Activated naive CD8-positive, alpha-beta T cell treated with anti-CD3 and anti-CD28 coated beads, Interleukin-2, amount 10 ng/mL, durations not matched to agents 7 days and 5 days (primary cell): ENCODE measurements at regions not wholly inside any gene's neighbourhood (a gene's known extent, or its start where the extent isn't known, plus 50 kb on each side); places are given as distances from the start of the nearest gene placed in this dataset.
"Not testable (repeated sequence)": the region's sequence is repeated elsewhere in the genome, so short reads cannot be mapped to it uniquely, and the experiment has no call there.

Experiments
- ATAC-seq: fragments of 150-1000 bp; cut with Tn5 transposase; one replicate; pipeline ENCODE4 v1.10.0; 2021; ENCODE audit warnings: low read depth, moderate library complexity
- POLR2A ChIA-PET: fragments of 350-600 bp; sonication (Branson Sonifier 250); formaldehyde crosslinking; loops from one replicate; lab custom pipeline; 2021; ENCODE audit warnings: antibody characterized with exemption; lab: Charles Lee
- DNase-seq: peaks from one replicate; pipeline ENCODE4 v3.0.0; 2021
- H3K27ac Mint-ChIP-seq: one replicate; pipeline ENCODE4 v1.8.0; 2022; ENCODE audit warnings: mild to moderate bottlenecking, mixed read lengths
- H3K27me3 Mint-ChIP-seq: one replicate; pipeline ENCODE4 v1.8.0; 2022; ENCODE audit warnings: mild to moderate bottlenecking, moderate library complexity, mixed read lengths
- H3K36me3 Mint-ChIP-seq: one replicate; pipeline ENCODE4 v1.8.0; 2021; ENCODE audit warnings: mild to moderate bottlenecking, mixed read lengths
- H3K4me1 Mint-ChIP-seq: one replicate; pipeline ENCODE4 v1.8.0; 2021; ENCODE audit warnings: mixed read lengths
- H3K4me3 Mint-ChIP-seq: one replicate; pipeline ENCODE4 v1.8.0; 2022; ENCODE audit warnings: mild to moderate bottlenecking, moderate library complexity, mixed read lengths
- H3K9me3 Mint-ChIP-seq: one replicate; pipeline ENCODE4 v1.8.0; 2021; ENCODE audit warnings: mixed read lengths

DNA sequence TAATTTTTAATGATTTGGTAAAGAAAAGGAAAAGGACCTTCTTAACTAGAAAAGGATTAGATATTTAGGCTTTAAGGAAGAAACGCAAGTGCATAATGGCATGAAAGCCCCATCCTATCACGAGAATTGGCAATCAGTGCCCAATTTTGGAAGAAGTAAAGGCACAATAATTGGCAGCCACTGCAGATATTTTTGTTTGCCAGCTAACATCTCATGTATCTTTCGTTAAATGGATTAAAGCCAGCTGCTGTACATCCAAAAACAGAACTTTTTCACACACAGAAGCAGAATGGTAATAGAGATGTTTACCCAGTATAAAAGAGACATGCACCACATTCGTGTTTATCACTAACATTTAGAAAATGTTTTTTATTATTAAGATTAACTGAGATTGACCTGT lies 180.3 kb downstream of the C6orf118 start:
- Mint-ChIP-seq H3K9me3 (peaks cover 9% of the 10 kb centered on the region), H3K27me3 (no peaks in the 10 kb centered on the region), H3K4me1 (no peaks in the 10 kb centered on the region), H3K27ac (no peak overlapping the region), H3K36me3 (no peaks in the 10 kb centered on the region), H3K4me3 (no peak overlapping the region)
- ATAC-seq (no peak), DNase-seq (no peak)
- POLR2A ChIA-PET: no interaction called here

GRCh38 chr6:165127743-165128142 lies 181.7 kb downstream of the C6orf118 start:
- DNase-seq, H3K9me3 Mint-ChIP-seq, H3K4me1 Mint-ChIP-seq, H3K4me3 Mint-ChIP-seq, POLR2A ChIA-PET, H3K27me3 Mint-ChIP-seq, ATAC-seq, H3K36me3 Mint-ChIP-seq, H3K27ac Mint-ChIP-seq: not testable (repeated sequence)

GRCh38 chr6:165124681-165125080 lies 184.7 kb downstream of the C6orf118 start:
- H3K4me1 Mint-ChIP-seq, DNase-seq, H3K27me3 Mint-ChIP-seq, H3K4me3 Mint-ChIP-seq, POLR2A ChIA-PET, H3K36me3 Mint-ChIP-seq, ATAC-seq, H3K27ac Mint-ChIP-seq: not testable (repeated sequence)
- peaks cover 10% of the 10 kb centered on the region for H3K9me3 Mint-ChIP-seq

DNA sequence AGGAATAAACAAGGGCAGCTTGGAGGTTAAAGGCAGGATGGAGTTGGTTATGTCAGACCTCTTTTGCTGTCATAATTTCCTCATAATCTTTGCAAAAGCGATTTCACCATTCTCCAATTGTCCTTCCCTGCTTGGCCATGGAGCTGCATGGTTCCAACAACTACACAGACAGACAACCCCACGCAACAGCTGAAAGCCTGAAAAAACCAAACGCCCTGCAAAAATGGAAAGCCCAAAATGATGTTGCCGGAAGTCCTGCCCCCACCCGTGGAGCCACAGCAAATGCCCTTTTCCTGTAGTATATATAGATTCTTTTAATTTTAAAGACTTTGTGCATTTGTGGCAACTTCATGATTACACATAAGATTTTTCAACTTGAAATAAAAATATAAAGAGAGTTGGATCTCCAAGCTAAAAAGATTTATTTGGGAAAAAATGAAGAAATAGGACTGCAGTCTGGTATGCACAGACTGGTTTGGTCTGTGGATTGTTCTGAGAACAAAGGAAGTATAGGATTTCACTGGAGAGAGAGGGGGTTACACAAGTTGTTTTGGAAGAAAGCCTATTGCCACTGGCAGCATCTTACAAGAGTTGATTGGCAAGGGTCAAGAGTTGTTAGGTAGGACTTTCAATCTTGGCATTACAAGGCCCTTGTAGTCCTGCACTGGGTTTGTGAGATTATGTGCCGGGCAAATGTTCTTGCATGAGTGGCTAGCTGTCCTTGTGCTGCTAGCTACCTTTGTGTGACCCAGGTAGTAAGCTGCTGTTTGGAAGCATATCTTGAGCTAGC lies 190.0 kb downstream of the C6orf118 start:
- POLR2A ChIA-PET: no interaction called here
- Mint-ChIP-seq H3K27me3 (no peaks in the 10 kb centered on the region), H3K36me3 (no peaks in the 10 kb centered on the region), H3K4me1 (no peaks in the 10 kb centered on the region), H3K9me3 (peaks cover 6% of the 10 kb centered on the region), H3K27ac (no peak overlapping the region), H3K4me3 (no peak overlapping the region)
- DNase-seq (no peak), ATAC-seq (no peak)

DNA sequence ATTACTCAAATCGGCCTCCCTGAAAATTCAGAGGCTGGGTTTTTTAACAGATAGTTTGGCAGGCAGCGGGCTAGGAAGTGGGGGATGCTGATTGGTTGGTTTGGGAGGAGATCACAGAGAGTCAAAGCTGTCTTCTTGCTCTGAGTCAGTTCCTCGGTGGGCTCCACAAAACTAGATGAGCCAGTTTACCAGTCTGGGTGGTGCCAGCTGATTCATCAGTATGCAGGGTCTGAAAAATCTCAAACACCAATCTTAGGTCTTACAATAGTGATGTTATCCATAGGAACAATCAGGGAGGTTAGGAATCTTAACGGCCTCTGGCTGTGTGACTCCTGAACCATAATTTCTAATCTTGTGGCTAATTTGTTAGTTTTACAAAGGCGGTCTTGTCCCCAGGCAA lies 190.7 kb downstream of the C6orf118 start:
- POLR2A ChIA-PET: no interaction called here
- Mint-ChIP-seq H3K36me3 (no peaks in the 10 kb centered on the region), H3K4me1 (no peaks in the 10 kb centered on the region), H3K27ac (no peak overlapping the region), H3K9me3 (peaks cover 7% of the 10 kb centered on the region), H3K27me3 (no peaks in the 10 kb centered on the region), H3K4me3 (no peak overlapping the region)
- DNase-seq (no peak), ATAC-seq (no peak)

DNA sequence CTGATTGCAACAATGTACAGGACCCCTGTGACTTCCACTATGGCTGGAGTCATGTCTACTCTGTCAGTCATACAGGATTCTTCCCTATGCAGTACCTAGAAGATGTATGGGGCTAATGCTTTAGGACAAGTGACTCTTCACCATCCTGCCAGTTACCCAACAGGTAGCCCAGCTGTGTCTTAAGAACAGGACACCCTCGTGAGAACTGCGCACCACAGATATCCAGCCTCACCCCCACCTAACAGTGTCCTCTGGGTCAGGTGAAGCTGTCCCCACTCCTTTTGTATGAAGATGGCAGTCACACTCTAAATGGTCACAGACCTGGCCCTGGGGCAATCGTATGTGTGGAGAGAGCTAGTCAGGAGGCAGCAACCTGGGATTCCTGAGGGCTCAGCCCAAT lies 191.6 kb downstream of the C6orf118 start:
- DNase-seq: no peak
- no peak overlapping the region for H3K4me3 Mint-ChIP-seq
- no peaks in the 10 kb centered on the region for H3K4me1 Mint-ChIP-seq
- ATAC-seq: no peak
- no peaks in the 10 kb centered on the region for H3K27me3 Mint-ChIP-seq
- POLR2A ChIA-PET: no interaction called here
- no peaks in the 10 kb centered on the region for H3K36me3 Mint-ChIP-seq
- H3K9me3 Mint-ChIP-seq: peaks cover 8% of the 10 kb centered on the region
- no peak overlapping the region for H3K27ac Mint-ChIP-seq

DNA sequence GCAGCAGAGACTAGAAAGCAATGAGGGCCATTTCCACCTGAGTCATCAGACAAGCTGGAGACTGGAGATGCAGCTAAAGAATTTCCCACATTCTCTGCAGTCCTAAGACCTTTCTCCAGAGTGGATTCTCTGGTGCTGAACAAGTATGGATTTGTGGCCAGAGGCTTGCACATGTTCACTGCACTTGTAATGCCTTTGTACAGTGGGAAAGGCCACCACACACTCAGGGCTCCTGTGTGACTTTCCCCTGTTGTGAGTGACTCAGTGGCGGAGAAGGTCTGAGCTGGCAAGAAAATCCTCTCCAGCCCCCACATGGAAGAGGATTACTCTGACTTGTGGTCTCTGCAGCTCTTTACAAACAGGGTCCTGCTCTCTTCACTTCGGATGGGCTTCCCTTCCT lies 192.3 kb downstream of the C6orf118 start:
- POLR2A ChIA-PET: no interaction called here
- Mint-ChIP-seq H3K27me3 (no peaks in the 10 kb centered on the region), H3K36me3 (no peaks in the 10 kb centered on the region), H3K4me1 (no peaks in the 10 kb centered on the region), H3K4me3 (no peak overlapping the region), H3K27ac (no peak overlapping the region), H3K9me3 (peaks cover 7% of the 10 kb centered on the region)
- ATAC-seq (no peak), DNase-seq (no peak)

GRCh38 chr6:165110860-165111259 lies 198.5 kb downstream of the C6orf118 start:
- DNase-seq (no peak), ATAC-seq (no peak)
- no peaks in the 10 kb centered on the region for H3K4me1 Mint-ChIP-seq
- POLR2A ChIA-PET: no interaction called here
- peaks cover 3% of the 10 kb centered on the region for H3K27me3 Mint-ChIP-seq
- peaks cover 13% of the 10 kb centered on the region for H3K9me3 Mint-ChIP-seq
- no peaks in the 10 kb centered on the region for H3K36me3 Mint-ChIP-seq
- no peak overlapping the region for H3K27ac Mint-ChIP-seq
- no peak overlapping the region for H3K4me3 Mint-ChIP-seq

DNA sequence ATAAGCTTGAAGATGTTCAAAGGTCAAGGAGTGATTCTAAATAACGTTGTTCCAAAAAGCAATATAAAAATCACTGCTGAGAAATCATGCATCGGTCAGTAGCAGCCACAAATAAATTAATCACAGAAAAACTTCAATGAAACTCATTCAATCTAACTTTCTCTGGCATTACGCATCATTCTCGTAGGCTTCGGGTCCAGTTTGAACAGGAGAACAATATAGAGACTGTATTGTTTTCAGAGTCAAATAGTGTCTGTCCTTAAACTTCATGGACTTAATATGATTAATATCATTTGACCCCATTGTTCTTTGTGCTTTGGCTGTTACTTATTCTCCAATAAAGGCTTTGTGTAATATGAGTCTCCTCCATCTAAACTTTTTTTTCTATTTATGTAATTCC lies 200.4 kb downstream of the C6orf118 start:
- Mint-ChIP-seq H3K36me3 (no peaks in the 10 kb centered on the region), H3K27me3 (peaks cover 3% of the 10 kb centered on the region), H3K27ac (no peak overlapping the region), H3K4me1 (no peaks in the 10 kb centered on the region), H3K4me3 (no peak overlapping the region), H3K9me3 (peaks cover 10% of the 10 kb centered on the region)
- DNase-seq (no peak), ATAC-seq (no peak)
- POLR2A ChIA-PET: no interaction called here

GRCh38 chr6:165106261-165106660 lies 203.1 kb downstream of the C6orf118 start:
- peaks cover 10% of the 10 kb centered on the region for H3K9me3 Mint-ChIP-seq
- H3K4me1 Mint-ChIP-seq: no peaks in the 10 kb centered on the region

DNA sequence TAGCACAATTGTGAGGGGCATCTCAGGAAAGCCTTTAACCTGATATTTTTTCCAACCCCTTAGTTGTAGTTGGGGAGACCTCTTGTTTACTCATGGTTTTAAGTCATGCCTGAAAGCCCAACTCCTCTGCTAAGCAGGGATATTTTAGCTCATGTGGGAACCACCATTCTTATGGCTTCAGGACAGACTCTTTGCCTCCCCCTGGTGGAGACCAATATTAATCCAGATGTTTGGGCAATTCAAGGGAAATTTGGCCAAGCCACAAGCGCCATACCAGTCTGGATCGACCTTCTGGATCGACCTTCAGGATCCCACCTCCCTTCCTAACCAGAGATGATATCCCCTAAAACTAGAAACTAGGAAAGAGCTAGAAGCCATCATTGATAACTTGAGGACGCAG lies 211.2 kb downstream of the C6orf118 start:
- H3K36me3 Mint-ChIP-seq: no peaks in the 10 kb centered on the region
- H3K27ac Mint-ChIP-seq: no peak overlapping the region
- ATAC-seq: no peak
- POLR2A ChIA-PET: no interaction called here
- H3K4me1 Mint-ChIP-seq: no peaks in the 10 kb centered on the region
- no peaks in the 10 kb centered on the region for H3K27me3 Mint-ChIP-seq
- DNase-seq: no peak
- H3K9me3 Mint-ChIP-seq: peaks cover 14% of the 10 kb centered on the region
- H3K4me3 Mint-ChIP-seq: no peak overlapping the region

More at GRCh38 chr6:165106261-165106660, 203.1 kb downstream of the C6orf118 start:
- H3K4me3 Mint-ChIP-seq: no peak overlapping the region
- no peaks in the 10 kb centered on the region for H3K36me3 Mint-ChIP-seq
- H3K27me3 Mint-ChIP-seq: peaks cover 3% of the 10 kb centered on the region
- DNase-seq (no peak), ATAC-seq (no peak)
- no peak overlapping the region for H3K27ac Mint-ChIP-seq
- POLR2A ChIA-PET: no interaction called here

GRCh38 chr6:165096868-165097267 lies 212.5 kb downstream of the C6orf118 start:
- ATAC-seq: no peak
- no peak overlapping the region for H3K4me3 Mint-ChIP-seq

GRCh38 chr6:165096209-165096608 lies 213.2 kb downstream of the C6orf118 start:
- no peaks in the 10 kb centered on the region for H3K36me3 Mint-ChIP-seq
- no peak for DNase-seq
- H3K4me1 Mint-ChIP-seq: no peaks in the 10 kb centered on the region
- H3K27me3 Mint-ChIP-seq: no peaks in the 10 kb centered on the region
- H3K4me3 Mint-ChIP-seq: no peak overlapping the region
- POLR2A ChIA-PET: interaction anchor here (0.6 kb wide), 1 partner anchor 40 kb away, joined by 4 read pairs; no protein-coding TSS in a partner anchor
- ATAC-seq: no peak
- peaks cover 10% of the 10 kb centered on the region for H3K9me3 Mint-ChIP-seq
- no peak overlapping the region for H3K27ac Mint-ChIP-seq

More at GRCh38 chr6:165096868-165097267, 212.5 kb downstream of the C6orf118 start:
- Mint-ChIP-seq H3K9me3 (peaks cover 14% of the 10 kb centered on the region), H3K36me3 (no peaks in the 10 kb centered on the region), H3K27me3 (no peaks in the 10 kb centered on the region), H3K4me1 (no peaks in the 10 kb centered on the region), H3K27ac (no peak overlapping the region)
- POLR2A ChIA-PET: no interaction called here
- no peak for DNase-seq

DNA sequence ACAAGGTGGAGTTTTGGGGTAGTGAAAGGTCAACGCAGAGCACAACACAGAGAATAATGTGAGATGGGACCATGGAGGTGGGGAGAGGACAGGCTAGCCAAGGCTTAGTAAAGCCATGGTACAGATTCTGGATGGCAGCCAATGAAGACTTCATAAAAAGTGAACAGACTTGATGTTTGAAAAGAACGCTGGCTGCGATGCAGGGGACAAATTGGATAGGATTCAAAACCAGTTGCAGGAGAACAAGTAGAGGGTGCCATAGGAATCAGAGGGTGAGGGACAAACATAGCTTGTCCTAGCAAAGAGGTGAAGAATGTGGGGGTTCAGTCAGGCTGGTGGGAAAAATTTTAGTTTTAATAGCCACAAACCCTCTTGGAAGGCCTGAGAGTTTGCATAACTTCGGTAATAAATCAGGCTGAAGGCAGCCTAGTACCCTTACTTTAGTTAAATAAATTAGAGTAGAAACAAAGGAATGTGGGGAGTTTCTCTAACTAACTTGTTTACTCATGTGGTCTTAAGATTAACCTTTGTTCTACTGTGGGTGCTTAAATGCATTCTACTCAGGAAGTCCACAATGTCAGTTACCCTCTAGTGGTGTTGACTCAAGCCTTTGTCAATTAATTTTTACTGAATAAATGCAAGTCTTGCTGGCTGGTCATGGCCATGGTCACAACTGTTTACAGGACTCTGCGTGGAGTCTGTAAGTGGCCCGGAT lies 216.4 kb downstream of the C6orf118 start:
- POLR2A ChIA-PET: no interaction called here
- ATAC-seq (no peak), DNase-seq (no peak)
- no peaks in the 10 kb centered on the region for H3K36me3 Mint-ChIP-seq
- H3K4me1 Mint-ChIP-seq: no peaks in the 10 kb centered on the region
- H3K9me3 Mint-ChIP-seq: peaks cover 15% of the 10 kb centered on the region
- no peaks in the 10 kb centered on the region for H3K27me3 Mint-ChIP-seq
- H3K27ac Mint-ChIP-seq: no peak overlapping the region
- no peak overlapping the region for H3K4me3 Mint-ChIP-seq
